WTC11 (cell line): ENCODE measurements at regions not wholly inside any gene's neighbourhood (a gene's known extent, or its start where the extent isn't known, plus 50 kb on each side); places are given as distances from the start of the nearest gene placed in this dataset.

ENCODE experiments used
- ATAC-seq: fragments of 200-7000 bp; cut with Tn5 transposase; 2 replicates; pipeline ENCODE4 v1.10.0; 2021; ENCODE audit warnings: mild to moderate bottlenecking, moderate library complexity
- CTCF ChIA-PET: fragments of 300-600 bp; sonication (Branson Sonifier 250); formaldehyde crosslinking; loops from one replicate; lab custom pipeline; 2021; ENCODE audit warnings: antibody characterized with exemption; lab: Charles Lee
- POLR2A ChIA-PET: fragments of 350-600 bp; sonication (Branson Sonifier 250); formaldehyde crosslinking; loops from one replicate; lab custom pipeline; 2021; ENCODE audit warnings: antibody characterized with exemption; lab: Charles Lee
- DNase-seq: peaks from one replicate; pipeline ENCODE4 v3.0.0; 2021; ENCODE audit warnings: low spot score
- H3K27ac Mint-ChIP-seq: 2 replicates; pipeline ENCODE4 v1.8.0; 2021; ENCODE audit warnings: mixed read lengths
- H3K27me3 Mint-ChIP-seq: 2 replicates; pipeline ENCODE4 v1.8.0; 2021; ENCODE audit warnings: low read depth, mild to moderate bottlenecking, moderate library complexity, mixed read lengths
- H3K36me3 Mint-ChIP-seq: 2 replicates; pipeline ENCODE4 v1.8.0; 2021; ENCODE audit warnings: mixed read lengths
- H3K4me1 Mint-ChIP-seq: 2 replicates; pipeline ENCODE4 v1.8.0; 2022; ENCODE audit warnings: mixed read lengths
- H3K4me3 Mint-ChIP-seq: 2 replicates; pipeline ENCODE4 v1.8.0; 2021; ENCODE audit warnings: mild to moderate bottlenecking, moderate library complexity, mixed read lengths
- H3K9me3 Mint-ChIP-seq: 2 replicates; pipeline ENCODE4 v1.8.0; 2021; ENCODE audit warnings: mixed read lengths
- FOXK1 ChIP-seq: sonication (generic); formaldehyde crosslinking; IDR thresholded peaks from 2 replicates; pipeline ENCODE4 v1.8.0; 2022; ENCODE audit warnings: mild to moderate bottlenecking, moderate library complexity, missing genetic modification reagents
- GRHL2 ChIP-seq: fragments of 250-450 bp; sonication (Bioruptor Pico); IDR thresholded peaks from 2 replicates; pipeline ENCODE4 v1.8.0; 2022; ENCODE audit warnings: mild to moderate bottlenecking, moderate library complexity; ENCODE audit not compliant: insufficient replicate concordance, severe bottlenecking
- NFE2L1 ChIP-seq: sonication (generic); formaldehyde crosslinking; IDR thresholded peaks from 2 replicates; pipeline ENCODE4 v1.8.1; 2023; ENCODE audit warnings: missing genetic modification reagents
- OVOL2 ChIP-seq: fragments of 250-450 bp; sonication (Bioruptor Pico); IDR thresholded peaks from 2 replicates; pipeline ENCODE4 v1.9.0; 2021; ENCODE audit warnings: mild to moderate bottlenecking, borderline replicate concordance
- USF2 ChIP-seq: sonication (generic); formaldehyde crosslinking; IDR thresholded peaks from 2 replicates; pipeline ENCODE4 v1.8.1; 2023; ENCODE audit warnings: mild to moderate bottlenecking, missing genetic modification reagents, moderate library complexity
- ZNF263 ChIP-seq: sonication (generic); formaldehyde crosslinking; IDR thresholded peaks from 2 replicates; pipeline ENCODE4 v1.8.1; 2022; ENCODE audit warnings: low read depth, mild to moderate bottlenecking, moderate library complexity, missing genetic modification reagents
- ZNF281 ChIP-seq: sonication (generic); formaldehyde crosslinking; IDR thresholded peaks from 2 replicates; pipeline ENCODE4 v1.8.0; 2023; ENCODE audit warnings: mild to moderate bottlenecking, missing genetic modification reagents
- ZNF317 ChIP-seq: sonication (generic); formaldehyde crosslinking; IDR thresholded peaks from 2 replicates; pipeline ENCODE4 v1.8.1; 2023; ENCODE audit warnings: low read depth, mild to moderate bottlenecking, moderate library complexity, missing genetic modification reagents, borderline replicate concordance
- ZNF396 ChIP-seq: fragments of 250-450 bp; sonication (Bioruptor Pico); IDR thresholded peaks from 2 replicates; pipeline ENCODE4 v1.8.0; 2021; ENCODE audit warnings: mild to moderate bottlenecking, moderate library complexity, borderline replicate concordance
- ZNF425 ChIP-seq: fragments of 250-450 bp; sonication (Bioruptor Pico); conservative IDR thresholded peaks from 2 replicates; pipeline ENCODE4 v1.9.0; 2021; ENCODE audit warnings: mild to moderate bottlenecking
- TF ChIP-seq, protein P1 (sequence below): sonication (generic); formaldehyde crosslinking; conservative IDR thresholded peaks from 2 replicates; pipeline ENCODE4 v1.8.1; 2022; ENCODE audit warnings: mild to moderate bottlenecking, missing genetic modification reagents
- TF ChIP-seq, protein P2 (sequence below): fragments of 250-450 bp; sonication (Bioruptor Pico); IDR thresholded peaks from 2 replicates; pipeline ENCODE4 v1.9.0; 2021; ENCODE audit warnings: mild to moderate bottlenecking
- TF ChIP-seq, protein P3 (sequence below): sonication (generic); formaldehyde crosslinking; IDR thresholded peaks from 2 replicates; pipeline ENCODE4 v1.8.0; 2022; ENCODE audit warnings: mild to moderate bottlenecking, missing genetic modification reagents
- TF ChIP-seq, protein P4 (sequence below): fragments of 250-450 bp; sonication (Bioruptor Pico); IDR thresholded peaks from 2 replicates; pipeline ENCODE4 v2.1.2; 2022; ENCODE audit warnings: mild to moderate bottlenecking, moderate library complexity

DNA sequence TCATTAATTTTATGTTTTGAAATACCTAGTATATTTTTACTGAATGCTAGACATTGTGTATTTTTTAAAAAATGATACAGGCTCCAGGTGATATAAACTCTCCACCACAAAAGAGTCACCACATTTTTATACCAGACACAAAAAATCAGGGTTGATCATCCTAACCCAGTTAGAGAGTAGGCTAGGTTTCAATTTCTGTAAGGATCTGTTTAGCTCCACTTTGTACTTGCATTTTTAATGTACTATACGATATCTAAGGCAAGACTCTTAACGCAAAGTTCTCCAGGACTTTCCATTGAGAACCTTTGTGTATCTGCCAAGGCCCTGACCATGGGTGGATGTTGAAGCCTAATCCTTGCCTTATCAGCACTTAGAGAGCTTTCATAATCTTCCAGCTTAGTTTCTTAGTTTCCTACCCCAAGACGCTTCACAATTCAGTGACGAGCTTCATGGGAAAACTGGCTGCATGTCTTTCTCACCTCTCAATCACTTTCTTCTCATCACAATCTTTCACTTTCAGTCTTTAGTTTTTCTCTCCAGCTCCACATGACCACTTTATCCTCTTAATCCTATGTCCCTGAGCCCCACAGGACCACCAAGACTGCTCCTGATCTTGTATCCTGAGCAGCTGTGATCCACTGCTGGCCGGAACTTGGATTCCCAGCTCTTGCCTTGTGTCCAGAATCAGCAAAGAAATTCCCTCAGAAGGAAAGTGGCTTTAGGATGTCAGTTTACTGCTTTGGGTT lies 635.8 kb downstream of the RNF144A start:
- CTCF ChIA-PET, result no interaction called here
- no peak overlapping the region for H3K27ac Mint-ChIP-seq
- no peak for ATAC-seq

More for the DNA sequence above, 635.8 kb downstream of the RNF144A start:
- Mint-ChIP-seq H3K4me1 (peaks cover 8% of the 10 kb centered on the region), H3K4me3 (no peak overlapping the region), H3K36me3 (no peaks in the 10 kb centered on the region), H3K27me3 (no peaks in the 10 kb centered on the region), H3K9me3 (no peaks in the 10 kb centered on the region)
- TF ChIP-seq OVOL2 (no peak), ZNF396 (CRISPR knock-in tag) (no peak), USF2 (no peak), GRHL2 (no peak), NFE2L1 (CRISPR knock-in tag) (no peak), ZNF263 (CRISPR knock-in tag) (no peak), ZNF281 (CRISPR knock-in tag) (no peak), ZNF425 (CRISPR knock-in tag) (no peak), ZNF317 (no peak), FOXK1 (CRISPR knock-in tag) (no peak)
- TF ChIP-seq, protein P1, sequence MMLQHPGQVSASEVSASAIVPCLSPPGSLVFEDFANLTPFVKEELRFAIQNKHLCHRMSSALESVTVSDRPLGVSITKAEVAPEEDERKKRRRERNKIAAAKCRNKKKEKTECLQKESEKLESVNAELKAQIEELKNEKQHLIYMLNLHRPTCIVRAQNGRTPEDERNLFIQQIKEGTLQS (CRISPR knock-in tag), result no peak
- TF ChIP-seq, protein P2, sequence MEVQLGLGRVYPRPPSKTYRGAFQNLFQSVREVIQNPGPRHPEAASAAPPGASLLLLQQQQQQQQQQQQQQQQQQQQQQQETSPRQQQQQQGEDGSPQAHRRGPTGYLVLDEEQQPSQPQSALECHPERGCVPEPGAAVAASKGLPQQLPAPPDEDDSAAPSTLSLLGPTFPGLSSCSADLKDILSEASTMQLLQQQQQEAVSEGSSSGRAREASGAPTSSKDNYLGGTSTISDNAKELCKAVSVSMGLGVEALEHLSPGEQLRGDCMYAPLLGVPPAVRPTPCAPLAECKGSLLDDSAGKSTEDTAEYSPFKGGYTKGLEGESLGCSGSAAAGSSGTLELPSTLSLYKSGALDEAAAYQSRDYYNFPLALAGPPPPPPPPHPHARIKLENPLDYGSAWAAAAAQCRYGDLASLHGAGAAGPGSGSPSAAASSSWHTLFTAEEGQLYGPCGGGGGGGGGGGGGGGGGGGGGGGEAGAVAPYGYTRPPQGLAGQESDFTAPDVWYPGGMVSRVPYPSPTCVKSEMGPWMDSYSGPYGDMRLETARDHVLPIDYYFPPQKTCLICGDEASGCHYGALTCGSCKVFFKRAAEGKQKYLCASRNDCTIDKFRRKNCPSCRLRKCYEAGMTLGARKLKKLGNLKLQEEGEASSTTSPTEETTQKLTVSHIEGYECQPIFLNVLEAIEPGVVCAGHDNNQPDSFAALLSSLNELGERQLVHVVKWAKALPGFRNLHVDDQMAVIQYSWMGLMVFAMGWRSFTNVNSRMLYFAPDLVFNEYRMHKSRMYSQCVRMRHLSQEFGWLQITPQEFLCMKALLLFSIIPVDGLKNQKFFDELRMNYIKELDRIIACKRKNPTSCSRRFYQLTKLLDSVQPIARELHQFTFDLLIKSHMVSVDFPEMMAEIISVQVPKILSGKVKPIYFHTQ, result no peak
- TF ChIP-seq, protein P3, sequence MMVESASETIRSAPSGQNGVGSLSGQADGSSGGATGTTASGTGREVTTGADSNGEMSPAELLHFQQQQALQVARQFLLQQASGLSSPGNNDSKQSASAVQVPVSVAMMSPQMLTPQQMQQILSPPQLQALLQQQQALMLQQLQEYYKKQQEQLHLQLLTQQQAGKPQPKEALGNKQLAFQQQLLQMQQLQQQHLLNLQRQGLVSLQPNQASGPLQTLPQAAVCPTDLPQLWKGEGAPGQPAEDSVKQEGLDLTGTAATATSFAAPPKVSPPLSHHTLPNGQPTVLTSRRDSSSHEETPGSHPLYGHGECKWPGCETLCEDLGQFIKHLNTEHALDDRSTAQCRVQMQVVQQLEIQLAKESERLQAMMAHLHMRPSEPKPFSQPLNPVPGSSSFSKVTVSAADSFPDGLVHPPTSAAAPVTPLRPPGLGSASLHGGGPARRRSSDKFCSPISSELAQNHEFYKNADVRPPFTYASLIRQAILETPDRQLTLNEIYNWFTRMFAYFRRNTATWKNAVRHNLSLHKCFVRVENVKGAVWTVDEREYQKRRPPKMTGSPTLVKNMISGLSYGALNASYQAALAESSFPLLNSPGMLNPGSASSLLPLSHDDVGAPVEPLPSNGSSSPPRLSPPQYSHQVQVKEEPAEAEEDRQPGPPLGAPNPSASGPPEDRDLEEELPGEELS (CRISPR knock-in tag), result no peak
- TF ChIP-seq, protein P4, sequence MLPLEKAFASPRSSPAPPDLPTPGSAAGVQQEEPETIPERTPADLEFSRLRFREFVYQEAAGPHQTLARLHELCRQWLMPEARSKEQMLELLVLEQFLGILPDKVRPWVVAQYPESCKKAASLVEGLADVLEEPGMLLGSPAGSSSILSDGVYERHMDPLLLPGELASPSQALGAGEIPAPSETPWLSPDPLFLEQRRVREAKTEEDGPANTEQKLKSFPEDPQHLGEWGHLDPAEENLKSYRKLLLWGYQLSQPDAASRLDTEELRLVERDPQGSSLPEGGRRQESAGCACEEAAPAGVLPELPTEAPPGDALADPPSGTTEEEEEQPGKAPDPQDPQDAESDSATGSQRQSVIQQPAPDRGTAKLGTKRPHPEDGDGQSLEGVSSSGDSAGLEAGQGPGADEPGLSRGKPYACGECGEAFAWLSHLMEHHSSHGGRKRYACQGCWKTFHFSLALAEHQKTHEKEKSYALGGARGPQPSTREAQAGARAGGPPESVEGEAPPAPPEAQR (CRISPR knock-in tag), result no peak
- DNase-seq, result no peak
- POLR2A ChIA-PET, result no interaction called here
